ENCODE measurements at regions not wholly inside any gene's neighbourhood (a gene's known extent, or its start where the extent isn't known, plus 50 kb on each side); places are given as distances from the start of the nearest gene placed in this dataset.

DNA sequence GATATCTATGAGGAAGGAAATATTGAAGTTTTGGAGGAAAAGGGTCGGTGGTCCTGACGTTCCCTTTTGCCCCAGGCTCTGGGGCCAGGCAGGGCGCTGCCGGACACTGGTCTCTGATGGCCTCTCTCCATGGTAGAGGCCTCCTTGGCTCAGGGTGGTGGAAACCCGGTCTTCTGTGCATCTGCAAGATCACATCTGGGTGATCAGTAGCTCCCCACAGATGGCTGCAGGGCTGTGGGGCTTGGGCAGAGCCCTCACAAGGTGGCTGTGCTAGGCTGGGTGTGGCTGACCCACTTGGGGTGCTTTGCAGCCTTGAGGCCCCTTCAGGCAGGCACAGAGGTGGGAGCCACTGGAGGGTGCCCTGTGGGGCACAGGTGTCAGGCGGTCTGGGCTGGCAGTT lies 53.9 kb upstream of the RNU6ATAC start:
- TF ChIP-seq, protein P1, sequence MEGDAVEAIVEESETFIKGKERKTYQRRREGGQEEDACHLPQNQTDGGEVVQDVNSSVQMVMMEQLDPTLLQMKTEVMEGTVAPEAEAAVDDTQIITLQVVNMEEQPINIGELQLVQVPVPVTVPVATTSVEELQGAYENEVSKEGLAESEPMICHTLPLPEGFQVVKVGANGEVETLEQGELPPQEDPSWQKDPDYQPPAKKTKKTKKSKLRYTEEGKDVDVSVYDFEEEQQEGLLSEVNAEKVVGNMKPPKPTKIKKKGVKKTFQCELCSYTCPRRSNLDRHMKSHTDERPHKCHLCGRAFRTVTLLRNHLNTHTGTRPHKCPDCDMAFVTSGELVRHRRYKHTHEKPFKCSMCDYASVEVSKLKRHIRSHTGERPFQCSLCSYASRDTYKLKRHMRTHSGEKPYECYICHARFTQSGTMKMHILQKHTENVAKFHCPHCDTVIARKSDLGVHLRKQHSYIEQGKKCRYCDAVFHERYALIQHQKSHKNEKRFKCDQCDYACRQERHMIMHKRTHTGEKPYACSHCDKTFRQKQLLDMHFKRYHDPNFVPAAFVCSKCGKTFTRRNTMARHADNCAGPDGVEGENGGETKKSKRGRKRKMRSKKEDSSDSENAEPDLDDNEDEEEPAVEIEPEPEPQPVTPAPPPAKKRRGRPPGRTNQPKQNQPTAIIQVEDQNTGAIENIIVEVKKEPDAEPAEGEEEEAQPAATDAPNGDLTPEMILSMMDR (IDR thresholded peaks at IDR 0.05) = no peak
- TF ChIP-seq POLR2A (IDR thresholded peaks at IDR 0.05) = no peak

Measured in vagina (tissue), 2 donors.